GM12872 (cell line): ENCODE measurements at regions not wholly inside any gene's neighbourhood (a gene's known extent, or its start where the extent isn't known, plus 50 kb on each side); places are given as distances from the start of the nearest gene placed in this dataset.

ENCODE experiments used
- CTCF ChIP-seq: IDR thresholded peaks from 3 replicates; pipeline ENCODE4 v1.5.1; 2011; ENCODE audit warnings: low read depth, mild to moderate bottlenecking, low read length, moderate library complexity; ENCODE audit not compliant: insufficient read depth

- TF ChIP-seq CTCF, result no peak
Measured at GRCh38 chr1:233815357-233815756, 89.1 kb upstream of the SLC35F3 start.

- no peak for TF ChIP-seq CTCF
Measured at GRCh38 chr1:233815865-233816264, 88.6 kb upstream of the SLC35F3 start.

GRCh38 chr1:233816348-233816747, 88.1 kb upstream of the SLC35F3 start:
- TF ChIP-seq CTCF, result no peak

GRCh38 chr1:233819042-233819441, 85.4 kb upstream of the SLC35F3 start:
- no peak for TF ChIP-seq CTCF

GRCh38 chr1:233828480-233828879, 76.0 kb upstream of the SLC35F3 start:
- no peak for TF ChIP-seq CTCF

- TF ChIP-seq CTCF, result no peak
Measured at GRCh38 chr1:233834609-233835008, 69.9 kb upstream of the SLC35F3 start.

- no peak for TF ChIP-seq CTCF
Measured at GRCh38 chr1:233843525-233844204, 60.8 kb upstream of the SLC35F3 start.
